ENCODE measurements at regions not wholly inside any gene's neighbourhood (a gene's known extent, or its start where the extent isn't known, plus 50 kb on each side); places are given as distances from the start of the nearest gene placed in this dataset.
"Not testable (repeated sequence)": the region's sequence is repeated elsewhere in the genome, so short reads cannot be mapped to it uniquely, and the experiment has no call there.

DNA sequence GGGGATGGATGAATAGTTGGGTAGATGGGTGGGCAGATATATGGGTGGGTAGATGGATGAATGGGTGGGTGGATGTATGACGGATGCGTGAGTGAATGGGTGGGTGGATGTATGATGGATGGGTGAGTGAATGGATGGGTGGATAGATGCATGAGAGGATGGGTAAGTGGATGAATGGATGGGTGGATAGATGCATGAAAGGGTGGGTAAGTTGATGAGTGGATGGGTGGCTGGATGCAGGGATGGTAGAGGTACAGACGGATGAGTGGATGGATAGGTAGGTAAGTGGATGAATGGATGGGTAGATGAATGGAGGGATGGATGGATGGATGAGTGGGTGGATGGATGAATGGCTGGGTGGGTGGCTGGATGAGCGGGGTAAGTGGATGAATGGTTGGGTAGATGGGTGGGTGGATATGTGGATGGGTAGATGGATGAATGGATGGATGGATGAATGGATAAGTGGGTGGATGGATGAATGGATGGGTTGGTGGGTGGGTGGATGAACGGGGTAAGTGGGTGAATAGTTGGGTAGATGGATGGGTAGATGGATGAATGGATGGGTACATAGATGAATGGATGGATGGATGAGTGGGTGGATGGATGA lies 208.9 kb downstream of the NPIPB11 start:
- DNase-seq = not testable (repeated sequence)

DNA sequence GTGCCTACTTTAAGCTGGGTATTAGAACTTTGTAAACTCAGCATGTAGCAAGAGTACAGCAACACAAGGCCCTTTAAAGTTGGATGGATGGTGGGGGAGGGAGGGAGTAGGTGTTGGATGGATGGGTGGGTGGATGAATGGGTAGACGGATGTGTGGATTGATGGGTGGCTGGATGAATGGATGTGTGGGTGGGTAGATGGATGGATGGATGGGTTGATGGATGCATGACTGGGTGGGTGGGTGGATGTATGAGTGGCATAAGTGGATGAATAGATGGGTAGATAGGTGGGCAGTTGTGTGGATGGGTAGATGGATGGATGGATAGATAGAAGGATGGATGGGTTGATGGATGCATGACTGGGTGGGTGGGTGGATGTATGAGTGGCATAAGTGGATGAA lies 209.8 kb downstream of the NPIPB11 start:
- not testable (repeated sequence) for DNase-seq

DNA sequence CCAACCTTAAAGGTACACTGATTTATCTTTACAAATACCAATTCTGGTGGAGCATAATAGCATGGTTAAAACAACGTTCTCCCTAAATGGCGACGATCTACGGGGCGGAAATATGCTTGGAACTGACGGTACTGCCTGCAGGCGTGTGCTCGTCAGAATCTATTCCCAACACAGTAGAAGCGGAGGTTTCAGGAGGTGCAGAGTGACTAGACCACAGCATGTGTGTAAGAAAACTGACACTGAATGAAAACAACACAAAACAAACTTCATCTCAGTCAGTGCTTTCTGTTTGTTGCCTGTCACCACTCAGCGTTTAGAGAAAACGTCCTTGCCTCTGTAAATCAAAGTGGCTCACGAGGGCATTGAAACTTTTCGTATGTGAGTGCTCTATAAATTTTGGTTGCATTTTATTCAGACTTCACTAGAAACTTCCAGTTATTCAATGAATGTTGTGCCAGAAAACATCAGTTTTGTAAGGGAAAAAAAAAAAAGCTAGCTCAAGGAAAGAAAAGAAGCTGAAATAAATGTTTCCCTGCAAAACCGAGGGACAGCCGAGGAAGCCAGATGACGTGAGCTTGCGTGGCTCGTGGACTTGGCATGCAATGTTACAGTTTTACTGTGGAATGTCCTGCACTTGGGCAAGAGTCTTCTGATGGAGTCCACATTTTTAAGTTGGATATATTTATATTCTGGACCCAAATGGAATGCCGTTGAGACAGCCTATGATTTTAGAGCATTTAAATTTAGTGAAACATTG lies 210.4 kb downstream of the LAT start:
- DNase-seq = not testable (repeated sequence)

- not testable (repeated sequence) for DNase-seq
Observed at GRCh38 chr16:29194185-29194844, 209.5 kb downstream of the LAT start.

DNA sequence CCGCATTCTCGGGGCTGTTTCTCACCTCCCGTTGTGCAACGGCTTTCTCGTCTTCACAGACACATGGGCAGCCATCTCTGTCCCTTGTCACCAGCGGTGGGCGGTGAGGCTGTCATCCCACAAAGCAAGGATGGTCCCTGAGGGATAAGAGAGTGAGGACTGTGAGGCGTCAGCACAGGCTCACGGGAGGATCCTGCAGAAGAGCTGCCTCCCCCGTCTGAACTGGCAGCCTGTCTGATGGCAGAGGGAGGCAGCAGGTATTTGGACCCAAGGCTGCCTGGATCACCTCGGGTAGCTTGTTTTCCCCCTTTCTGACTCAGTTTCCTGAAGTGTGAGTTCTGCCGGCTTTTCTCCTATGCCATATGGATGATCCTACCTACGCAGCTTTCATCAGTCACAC lies 208.8 kb downstream of the LAT start:
- DNase-seq = not testable (repeated sequence)

GRCh38 chr16:29193248-29193574 lies 208.4 kb downstream of the LAT start:
- not testable (repeated sequence) for DNase-seq

DNA sequence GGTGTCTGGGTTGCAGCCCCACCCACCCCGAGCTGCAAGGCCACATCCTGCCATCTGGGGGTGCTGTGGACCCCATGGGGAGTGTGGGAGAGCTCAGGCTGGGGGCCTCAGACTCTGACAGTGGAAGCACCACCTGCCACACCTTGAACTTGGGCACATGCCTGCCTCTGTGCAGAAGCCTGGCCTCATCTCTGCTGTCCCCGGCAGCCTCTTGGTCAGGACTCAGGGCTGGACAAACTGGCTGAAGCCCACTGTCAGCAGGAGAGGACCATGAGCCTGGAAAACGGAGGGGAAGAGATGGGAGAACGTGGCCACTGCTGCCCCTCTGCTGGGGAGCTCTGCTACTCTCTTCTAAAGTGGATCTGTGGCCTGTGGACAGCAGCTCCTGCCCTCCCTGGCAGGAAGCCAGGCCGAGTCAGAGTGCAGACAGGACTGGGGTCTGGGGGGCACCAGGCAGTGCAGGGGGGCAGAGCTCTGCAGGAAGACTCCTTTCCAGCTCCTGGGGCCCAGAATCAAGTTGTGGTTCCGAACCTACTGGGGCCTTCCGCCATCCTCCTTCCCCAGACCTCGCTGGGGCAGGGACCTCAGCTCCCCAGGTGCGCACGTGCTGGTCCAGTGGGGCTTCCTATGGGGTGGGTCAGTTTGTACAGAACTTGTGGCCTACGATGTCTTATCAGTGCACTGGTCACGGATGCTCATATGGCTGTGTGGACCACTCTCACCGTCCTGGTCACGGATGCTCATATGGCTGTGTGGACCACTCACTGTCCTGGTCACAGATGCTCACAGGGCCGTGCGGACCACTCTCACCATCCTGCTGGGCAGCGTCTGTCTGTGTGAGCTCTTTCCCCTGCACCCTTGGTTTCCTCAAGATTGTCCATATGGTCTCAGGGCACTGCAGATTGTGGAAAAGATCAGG lies 207.7 kb downstream of the LAT start:
- DNase-seq = no peak

- not testable (repeated sequence) for DNase-seq
Observed at GRCh38 chr16:29191636-29192180, 206.9 kb downstream of the LAT start.

GRCh38 chr16:29190553-29191431 lies 205.9 kb downstream of the LAT start:
- not testable (repeated sequence) for DNase-seq

- DNase-seq = not testable (repeated sequence)
Observed at GRCh38 chr16:29188806-29189205, 204.0 kb downstream of the LAT start.

GRCh38 chr16:29186306-29187220 lies 201.7 kb downstream of the LAT start:
- not testable (repeated sequence) for DNase-seq

- not testable (repeated sequence) for DNase-seq
Observed at GRCh38 chr16:29185872-29186271, 201.0 kb downstream of the LAT start.

- not testable (repeated sequence) for DNase-seq
Observed at GRCh38 chr16:29184738-29185438, 200.0 kb downstream of the LAT start.

GRCh38 chr16:29182940-29183868 lies 198.4 kb downstream of the LAT start:
- DNase-seq = not testable (repeated sequence)

GRCh38 chr16:29182501-29182900 lies 197.6 kb downstream of the LAT start:
- no peak for DNase-seq

DNA sequence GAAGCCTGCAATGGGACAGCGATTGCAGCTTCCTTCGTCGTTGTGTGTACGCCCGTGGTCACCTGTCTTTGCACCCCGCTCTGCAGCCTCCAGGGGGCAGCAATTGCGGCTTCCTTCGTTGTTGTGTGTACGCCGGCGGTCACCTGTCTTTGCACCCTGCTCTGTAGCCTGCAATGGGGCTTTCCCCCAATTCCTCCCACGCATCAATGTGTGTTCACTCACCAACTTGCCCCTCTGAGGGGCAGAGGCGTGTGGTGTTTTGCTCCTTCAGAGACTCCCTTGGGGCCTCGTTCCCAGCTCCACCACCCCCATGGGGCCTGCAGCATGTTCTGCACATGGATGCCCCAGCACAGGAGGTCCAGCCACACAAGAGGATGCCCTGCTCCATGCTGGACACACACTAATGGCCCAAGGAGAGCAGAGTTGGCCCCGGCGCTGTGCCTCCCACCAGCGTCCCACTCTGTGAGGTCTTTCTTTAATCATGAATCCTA lies 197.1 kb downstream of the LAT start:
- not testable (repeated sequence) for DNase-seq

DNA sequence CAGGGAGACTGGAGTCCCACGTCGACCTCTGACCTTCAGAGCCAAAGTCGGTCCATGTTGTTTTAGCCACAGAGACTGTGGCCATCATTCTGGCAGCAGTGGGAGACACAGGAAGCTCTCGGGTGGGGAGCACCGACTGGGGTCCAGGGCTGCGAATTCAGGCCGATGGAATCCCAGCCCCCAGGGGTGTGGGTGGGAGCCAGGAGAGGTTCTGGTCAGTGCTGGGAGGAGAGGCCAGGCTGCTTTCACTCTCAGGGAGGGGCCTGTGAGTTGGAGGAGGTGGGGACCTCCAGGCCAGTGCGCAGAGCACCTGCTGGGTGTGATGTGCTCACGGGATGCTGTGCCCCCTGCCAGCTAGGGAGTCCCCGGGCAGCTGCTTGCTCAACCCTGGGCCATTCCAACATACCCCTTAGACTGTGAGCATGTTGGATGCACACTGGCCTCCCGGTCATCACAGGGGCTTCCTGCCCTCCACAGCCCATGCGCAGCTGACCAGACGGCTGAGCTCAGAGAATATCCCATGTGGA lies 196.5 kb downstream of the LAT start:
- not testable (repeated sequence) for DNase-seq

GRCh38 chr16:29180206-29180600 lies 195.4 kb downstream of the LAT start:
- not testable (repeated sequence) for DNase-seq
